ENCODE measurements at regions not wholly inside any gene's neighbourhood (a gene's known extent, or its start where the extent isn't known, plus 50 kb on each side); places are given as distances from the start of the nearest gene placed in this dataset.
"Not testable (repeated sequence)": the region's sequence is repeated elsewhere in the genome, so short reads cannot be mapped to it uniquely, and the experiment has no call there.

GRCh38 chr9:115815786-115816185, 337.8 kb upstream of the PAPPA start:
- no peak overlapping the region for H3K27ac ChIP-seq
- no peak for TF ChIP-seq CTCF (IDR thresholded peaks at IDR 0.05)
- no peaks in the 10 kb centered on the region for H3K4me1 ChIP-seq
- no peaks in the 10 kb centered on the region for H3K27me3 ChIP-seq
- no peak for DNase-seq
- intact Hi-C loops (cut with DNase I) = no loop called here
- no peak overlapping the region for H3K4me3 ChIP-seq
- no peak for ATAC-seq
- H3K36me3 ChIP-seq = no peaks in the 10 kb centered on the region
- H3K9me3 ChIP-seq = peaks cover 0 to 8% (median 0%) of the 10 kb centered on the region in 11 donors

- H3K4me1 ChIP-seq; intact Hi-C loops (cut with DNase I); H3K4me3 ChIP-seq; H3K27ac ChIP-seq; DNase-seq; H3K27me3 ChIP-seq; ATAC-seq; H3K36me3 ChIP-seq: not testable (repeated sequence)
- 91 to 94% methylated on average over 2 of the region's 2 CpGs for WGBS, 2 donors
- peaks cover 0 to 17% (median under 1%) of the 10 kb centered on the region in 11 donors for H3K9me3 ChIP-seq
Observed at GRCh38 chr9:115818651-115819050, 334.9 kb upstream of the PAPPA start.

- intact Hi-C loops (cut with DNase I) = no loop called here
- Histone ChIP-seq H3K27ac (no peak overlapping the region), H3K27me3 (no peaks in the 10 kb centered on the region), H3K9me3 (peaks cover 0 to 17% (median 0%) of the 10 kb centered on the region in 11 donors), H3K4me1 (no peaks in the 10 kb centered on the region), H3K36me3 (no peaks in the 10 kb centered on the region), H3K4me3 (no peak overlapping the region)
- ATAC-seq (no peak), DNase-seq (no peak)
- TF ChIP-seq CTCF (IDR thresholded peaks at IDR 0.05) = no peak
- WGBS, 2 donors = 78 to 85% methylated on average over 1 of the region's 1 CpG
Observed at GRCh38 chr9:115832031-115832430, 321.6 kb upstream of the PAPPA start.

GRCh38 chr9:115837618-115838017, 316.0 kb upstream of the PAPPA start:
- Histone ChIP-seq H3K4me3 (no peak overlapping the region), H3K27ac (peak overlapping the region in 1 of 10 donors; percentile 21), H3K4me1 (no peaks in the 10 kb centered on the region), H3K9me3 (peaks cover 0 to 12% (median 0%) of the 10 kb centered on the region in 11 donors), H3K27me3 (no peaks in the 10 kb centered on the region), H3K36me3 (no peaks in the 10 kb centered on the region)
- DNase-seq (no peak), ATAC-seq (peak in 1 of 8 donors; percentile 71)
- TF ChIP-seq CTCF (IDR thresholded peaks at IDR 0.05) = no peak
- WGBS, 2 donors = 54 to 58% methylated on average over 4 of the region's 4 CpGs
- intact Hi-C loops (cut with DNase I) = no loop called here

GRCh38 chr9:115838417-115838816, 315.2 kb upstream of the PAPPA start:
- Histone ChIP-seq H3K9me3 (peaks cover 0 to 12% (median 0%) of the 10 kb centered on the region in 11 donors), H3K27ac (no peak overlapping the region), H3K4me3 (no peak overlapping the region), H3K27me3 (no peaks in the 10 kb centered on the region), H3K36me3 (no peaks in the 10 kb centered on the region), H3K4me1 (no peaks in the 10 kb centered on the region)
- WGBS, 2 donors = 77 to 84% methylated on average over 3 of the region's 3 CpGs
- DNase-seq (no peak), ATAC-seq (no peak)
- intact Hi-C loops (cut with DNase I) = no loop called here
- TF ChIP-seq CTCF (IDR thresholded peaks at IDR 0.05) = no peak

GRCh38 chr9:115844433-115844832, 309.2 kb upstream of the PAPPA start:
- H3K27ac ChIP-seq; H3K27me3 ChIP-seq; intact Hi-C loops (cut with DNase I); H3K9me3 ChIP-seq; ATAC-seq; H3K4me1 ChIP-seq; H3K4me3 ChIP-seq; DNase-seq; H3K36me3 ChIP-seq: not testable (repeated sequence)
- WGBS, 2 donors = 90 to 91% methylated on average over 6 to 8 of the region's 8 CpGs
